ENCODE measurements at regions not wholly inside any gene's neighbourhood (a gene's known extent, or its start where the extent isn't known, plus 50 kb on each side); places are given as distances from the start of the nearest gene placed in this dataset.

- CTCF ChIA-PET (ENCODE audit: partially characterized antibody) = interaction anchor here (1.2 to 1.9 kb wide), 2 partner anchors 12 to 50 kb away, joined by 4 to 6 read pairs; no protein-coding TSS in a partner anchor
- Histone ChIP-seq H4K91ac (replicated peaks; ENCODE audit: insufficient read length, low read length) (no peak overlapping the region), H3K4me3 (ENCODE audit: extremely low read depth in 1 of 4, insufficient read depth in 2 of 4, low read depth in 3 of 4, low read length in 4 of 4) (no peak overlapping the region), H3K23ac (ENCODE audit: insufficient read length) (no peak overlapping the region), H3K4me2 (ENCODE audit: insufficient read depth in 1 of 2, low read depth in 2 of 2, low read length in 2 of 2) (no peak overlapping the region), H4K5ac (ENCODE audit: insufficient read length, low read depth, low read length) (no peak overlapping the region), H2BK12ac (ENCODE audit: low read depth, low read length) (no peak overlapping the region), H3K56ac (replicated peaks; ENCODE audit: insufficient read length, low read depth, low read length) (no peak overlapping the region), H2AK5ac (ENCODE audit: low read depth, low read length) (no peak overlapping the region), H3K23me2 (ENCODE audit: low read depth, low read length) (peaks cover 1% of the 10 kb centered on the region; the same call in 1 of the 2 replicates), H2BK120ac (replicated peaks; ENCODE audit: low read depth, low read length) (no peak overlapping the region), H4K20me1 (replicated peaks in 1 of 2; ENCODE audit: control insufficient read depth in 1 of 2, insufficient read depth in 2 of 2, low read length in 2 of 2) (no peaks in the 10 kb centered on the region), H2BK5ac (ENCODE audit: low read depth, low read length) (no peak overlapping the region), H3K9ac (replicated peaks in 1 of 4; ENCODE audit: extremely low read depth in 1 of 4, low read depth in 3 of 4, low read length in 3 of 4) (no peak overlapping the region), H3K79me2 (ENCODE audit: control insufficient read depth in 1 of 2, insufficient read depth in 2 of 2, low read length in 2 of 2) (no peaks in the 10 kb centered on the region), H3K27me3 (replicated peaks in 1 of 4; ENCODE audit: control insufficient read depth in 3 of 4, extremely low read depth in 1 of 4, insufficient read depth in 3 of 4, low read length in 3 of 4) (no peaks in the 10 kb centered on the region), H4K8ac (ENCODE audit: extremely low read depth, insufficient read depth, low read length) (no peak overlapping the region), H3K9me3 (ENCODE audit: insufficient read depth in 2 of 2, low read depth in 1 of 2, low read length in 1 of 2) (no peaks in the 10 kb centered on the region), H2AFZ (ENCODE audit: low read length) (no peak overlapping the region), H3K4ac (replicated peaks; ENCODE audit: insufficient read length, low read depth, low read length) (no peak overlapping the region), H3K36me3 (ENCODE audit: control insufficient read depth in 2 of 4, insufficient read depth in 4 of 4, low read length in 3 of 4) (no peaks in the 10 kb centered on the region), H3K4me1 (replicated peaks in 1 of 4; ENCODE audit: control insufficient read depth in 3 of 4, insufficient read depth in 4 of 4, low read length in 3 of 4) (peaks cover 0 to 4% (median 1%) of the 10 kb centered on the region in 4 experiments; a peak in 3 of 7 replicates), H2BK15ac (ENCODE audit: low read length) (no peak overlapping the region), H2BK20ac (ENCODE audit: low read length) (no peak overlapping the region), H3K14ac (ENCODE audit: insufficient read length) (no peak overlapping the region), H3K18ac (ENCODE audit: extremely low read depth, low read length) (no peak overlapping the region), H3K27ac (ENCODE audit: low read depth, low read length) (no peak overlapping the region), H3K79me1 (ENCODE audit: low read depth, low read length) (no peaks in the 10 kb centered on the region)
- DNase-seq (ENCODE audit: low read depth in 1 of 2, low spot score in 2 of 2) (no peak), FAIRE-seq (no peak)
- no peak for TF ChIP-seq TBP (IDR thresholded peaks at IDR 0.05; ENCODE audit: low read depth, low read length)
- TF ChIP-seq TAF7 (optimal IDR thresholded peaks at IDR 0.05; ENCODE audit: borderline replicate concordance, low read depth, low read length) = no peak
- TF ChIP-seq YY1 (IDR thresholded peaks at IDR 0.05; ENCODE audit: low read depth, low read length) = no peak
- POLR2A ChIA-PET (ENCODE audit: partially characterized antibody) = no interaction called here
These were observed 225.1 kb downstream of the UACA start for GRCh38 chr15:70538278-70538677.

Data from H1 (cell line).